Sigmoid colon (tissue), 6 donors: ENCODE measurements at regions not wholly inside any gene's neighbourhood (a gene's known extent, or its start where the extent isn't known, plus 50 kb on each side); places are given as distances from the start of the nearest gene placed in this dataset.

Source experiments
- DNase-seq: peaks from one replicate; pipeline ENCODE4 v3.0.0-alpha.2; 2019
- H3K27ac ChIP-seq, 4 donors: fragments of 200-600 bp; sonication (generic); one replicate each; pipeline ENCODE4 v1.5.1; 2016 to 2019; ENCODE audit warnings: mild to moderate bottlenecking in 1 of 4
- H3K27me3 ChIP-seq, 3 donors: fragments of 200-600 bp; sonication (generic); one replicate each; pipeline ENCODE4 v1.5.1; 2019; ENCODE audit warnings: mild to moderate bottlenecking in 1 of 3
- H3K36me3 ChIP-seq, 4 donors: fragments of 200-600 bp; sonication (generic); one replicate each; pipeline ENCODE4 v1.5.1; 2016 to 2019
- H3K4me1 ChIP-seq, 4 donors: fragments of 200-600 bp; sonication (generic); one replicate each; pipeline ENCODE4 v1.5.1; 2017 to 2019
- H3K4me3 ChIP-seq, 4 donors: fragments of 200-600 bp; sonication (generic); one replicate each; pipeline ENCODE4 v1.5.1; 2017 to 2019; ENCODE audit warnings: mild to moderate bottlenecking in 2 of 4, moderate library complexity in 1 of 4
- H3K9me3 ChIP-seq, 4 donors: fragments of 200-600 bp in 3 of 4; sonication (generic) in 3 of 4; one replicate each; pipeline versions ENCODE4 v1.5.1 to v1.6.1; 2013 to 2019
- EP300 ChIP-seq, 4 donors: sonication (generic); formaldehyde crosslinking; IDR thresholded peaks; one replicate each; pipeline ENCODE4 v1.6.1; 2017; ENCODE audit warnings: antibody characterized with exemption in 4 of 4
- POLR2A ChIP-seq, 2 donors: fragments of 450-650 bp; IDR thresholded peaks; one replicate each; pipeline ENCODE4 v1.6.1; 2016; ENCODE audit warnings: antibody characterized with exemption in 2 of 2, mild to moderate bottlenecking in 2 of 2, moderate library complexity in 2 of 2
- POLR2AphosphoS5 ChIP-seq, 4 donors: sonication (generic); formaldehyde crosslinking; IDR thresholded peaks; one replicate each; pipeline ENCODE4 v1.6.1; 2017; ENCODE audit warnings: antibody characterized with exemption in 4 of 4
- WGBS, 2 donors: extraction: QIAGEN DNeasy Blood & Tissue Kit; methylation state at CpG; one replicate each; pipeline ENCODE4 v1.1.7; 2013; 5-methylcytosine and 5-hydroxymethylcytosine counted together
- intact Hi-C: fragments of 100-400 bp; cut with DNase I; formaldehyde crosslinking; loops from one replicate; pipeline ENCODE4 v1.15.1; 2023
- TF ChIP-seq, protein P1 (sequence below), 4 experiments: fragments of 450-650 bp in 3 of 4; fragments of 200-600 bp in 1 of 4; IDR thresholded peaks; one replicate each; pipeline ENCODE4 v1.5.1; 2016 to 2019; ENCODE audit warnings: antibody characterized with exemption in 4 of 4, mild to moderate bottlenecking in 3 of 4, moderate library complexity in 2 of 4
- donor health status: healthy with polysubstance abuse.
- donor health status: healthy.

DNA sequence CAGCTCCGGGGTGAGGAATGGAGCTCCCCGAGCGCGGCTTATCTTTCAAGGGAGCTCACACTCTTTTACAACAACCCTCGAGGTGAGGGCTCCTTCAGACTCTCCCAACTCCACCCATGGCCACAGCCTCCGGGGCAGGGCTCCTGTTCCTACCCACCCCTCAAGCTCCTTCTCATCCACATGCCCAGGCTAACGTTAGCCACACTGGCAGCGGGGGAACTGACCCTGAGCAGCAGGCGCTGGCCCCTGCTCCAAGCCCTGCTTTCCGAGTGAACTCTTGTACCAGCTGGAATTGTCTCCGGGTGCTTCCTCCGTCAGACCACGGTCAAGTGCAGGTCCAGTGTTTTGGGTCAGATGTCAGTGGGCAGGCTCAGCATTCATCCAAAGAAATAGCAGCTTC is 89.4 kb downstream of the ANKRD10 start:
- Histone ChIP-seq H3K4me3 (no peak overlapping the region), H3K9me3 (no peaks in the 10 kb centered on the region), H3K27ac (no peak overlapping the region), H3K4me1 (no peaks in the 10 kb centered on the region), H3K36me3 (no peaks in the 10 kb centered on the region), H3K27me3 (no peaks in the 10 kb centered on the region)
- TF ChIP-seq, protein P1, sequence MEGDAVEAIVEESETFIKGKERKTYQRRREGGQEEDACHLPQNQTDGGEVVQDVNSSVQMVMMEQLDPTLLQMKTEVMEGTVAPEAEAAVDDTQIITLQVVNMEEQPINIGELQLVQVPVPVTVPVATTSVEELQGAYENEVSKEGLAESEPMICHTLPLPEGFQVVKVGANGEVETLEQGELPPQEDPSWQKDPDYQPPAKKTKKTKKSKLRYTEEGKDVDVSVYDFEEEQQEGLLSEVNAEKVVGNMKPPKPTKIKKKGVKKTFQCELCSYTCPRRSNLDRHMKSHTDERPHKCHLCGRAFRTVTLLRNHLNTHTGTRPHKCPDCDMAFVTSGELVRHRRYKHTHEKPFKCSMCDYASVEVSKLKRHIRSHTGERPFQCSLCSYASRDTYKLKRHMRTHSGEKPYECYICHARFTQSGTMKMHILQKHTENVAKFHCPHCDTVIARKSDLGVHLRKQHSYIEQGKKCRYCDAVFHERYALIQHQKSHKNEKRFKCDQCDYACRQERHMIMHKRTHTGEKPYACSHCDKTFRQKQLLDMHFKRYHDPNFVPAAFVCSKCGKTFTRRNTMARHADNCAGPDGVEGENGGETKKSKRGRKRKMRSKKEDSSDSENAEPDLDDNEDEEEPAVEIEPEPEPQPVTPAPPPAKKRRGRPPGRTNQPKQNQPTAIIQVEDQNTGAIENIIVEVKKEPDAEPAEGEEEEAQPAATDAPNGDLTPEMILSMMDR (IDR thresholded peaks at IDR 0.05), result no peak
- no peak for TF ChIP-seq POLR2A (IDR thresholded peaks at IDR 0.05)
- no peak for TF ChIP-seq POLR2AphosphoS5 (IDR thresholded peaks at IDR 0.05)
- no peak for TF ChIP-seq EP300 (IDR thresholded peaks at IDR 0.05)
- whole genome bisulfite sequencing, 2 donors, result 75 to 80% methylated on average over 13 of the region's 13 CpGs
- no peak for DNase-seq
- intact Hi-C loops, result no loop called here

DNA sequence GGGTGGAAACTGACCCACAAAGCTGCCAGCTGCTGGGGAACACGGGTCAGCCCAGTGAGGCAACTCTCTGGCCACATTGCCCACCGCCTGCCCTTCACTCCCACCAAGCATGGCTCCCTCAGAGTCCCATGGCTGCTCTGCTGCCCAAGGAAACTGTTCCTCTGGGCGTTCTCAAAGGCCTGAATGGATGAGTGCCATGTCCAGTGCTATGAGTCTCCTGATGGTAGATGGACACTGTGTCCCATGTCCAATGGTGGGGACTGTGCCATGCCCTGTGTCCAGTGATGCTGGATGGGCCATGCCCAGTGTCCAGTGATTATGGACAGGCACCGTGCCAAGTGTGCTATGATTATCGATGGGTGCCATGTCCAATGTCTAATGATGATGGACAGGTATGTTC is 88.8 kb downstream of the ANKRD10 start:
- Histone ChIP-seq H3K4me3 (no peak overlapping the region), H3K27ac (no peak overlapping the region), H3K27me3 (no peaks in the 10 kb centered on the region), H3K4me1 (no peaks in the 10 kb centered on the region), H3K9me3 (no peaks in the 10 kb centered on the region), H3K36me3 (no peaks in the 10 kb centered on the region)
- no peak for DNase-seq
- WGBS, 2 donors, result 92% methylated on average over 5 of the region's 5 CpGs
- intact Hi-C loops, result no loop called here
- TF ChIP-seq POLR2A (IDR thresholded peaks at IDR 0.05), result no peak

DNA sequence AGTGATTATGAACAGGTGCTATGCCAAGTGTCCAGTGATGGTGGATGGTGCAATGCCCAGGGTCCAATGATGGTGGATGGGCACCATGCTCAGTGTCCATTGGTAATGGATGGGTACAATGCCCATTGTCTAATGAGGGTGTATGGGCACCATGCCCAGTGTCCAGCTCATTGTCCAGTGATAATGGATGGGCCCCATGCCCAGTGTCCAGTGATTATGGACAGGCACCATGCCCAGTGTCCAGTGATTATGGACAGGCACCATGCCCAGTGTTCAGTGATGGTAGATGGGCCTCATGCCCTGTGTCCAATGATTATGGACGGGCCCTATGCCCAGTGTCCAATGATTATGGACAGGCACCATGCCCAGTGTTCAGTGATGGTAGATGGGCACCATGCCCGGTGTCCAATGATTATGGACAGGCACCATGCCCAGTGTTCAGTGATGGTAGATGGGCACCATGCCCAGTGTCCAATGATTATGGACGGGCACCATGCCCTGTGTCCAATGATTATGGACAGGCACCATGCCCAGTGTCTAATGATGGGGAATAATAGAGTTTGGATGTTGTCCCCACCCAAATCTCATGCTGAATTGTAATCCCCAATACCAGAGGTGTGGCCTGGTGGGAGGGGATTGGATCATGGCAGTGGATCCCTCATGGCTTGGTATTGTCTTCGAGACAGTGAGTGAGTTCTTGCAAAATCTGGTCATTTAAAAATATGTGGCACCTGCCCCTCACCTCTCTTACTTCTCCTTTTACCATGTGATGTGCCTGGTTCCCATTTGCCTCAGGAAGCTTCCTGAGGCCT is 87.8 kb downstream of the ANKRD10 start:
- no peaks in the 10 kb centered on the region for H3K36me3 ChIP-seq
- intact Hi-C loops, result no loop called here
- H3K4me3 ChIP-seq, result no peak overlapping the region
- H3K27ac ChIP-seq, result no peak overlapping the region
- H3K4me1 ChIP-seq, result no peaks in the 10 kb centered on the region
- H3K27me3 ChIP-seq, result no peaks in the 10 kb centered on the region
- no peak for TF ChIP-seq POLR2AphosphoS5 (IDR thresholded peaks at IDR 0.05)
- TF ChIP-seq, protein P1 (IDR thresholded peaks at IDR 0.05), result no peak
- no peak for TF ChIP-seq POLR2A (IDR thresholded peaks at IDR 0.05)
- no peak for TF ChIP-seq EP300 (IDR thresholded peaks at IDR 0.05)
- no peaks in the 10 kb centered on the region for H3K9me3 ChIP-seq
- no peak for DNase-seq
- WGBS, 2 donors, result 83 to 85% methylated on average over 4 of the region's 4 CpGs
